Peyer's patch (tissue), 4 donors: ENCODE measurements at regions not wholly inside any gene's neighbourhood (a gene's known extent, or its start where the extent isn't known, plus 50 kb on each side); places are given as distances from the start of the nearest gene placed in this dataset.

ENCODE experiments used
- CTCF ChIP-seq, 6 experiments: fragments of 450-650 bp in 4 of 6; fragments of 200-600 bp in 2 of 6; sonication (generic) in 1 of 6; IDR thresholded peaks; one replicate each; pipeline ENCODE4 v1.5.1; 2017 to 2019; ENCODE audit warnings: antibody characterized with exemption in 6 of 6, mild to moderate bottlenecking in 3 of 6, moderate library complexity in 1 of 6
- POLR2A ChIP-seq, 2 donors: fragments of 450-650 bp; IDR thresholded peaks; one replicate each; pipeline ENCODE4 v1.5.1; 2017; ENCODE audit warnings: antibody characterized with exemption in 2 of 2, mild to moderate bottlenecking in 2 of 2, moderate library complexity in 2 of 2

GRCh38 chr9:86488794-86489193 lies 134.6 kb upstream of the TUT7 start:
- no peak for TF ChIP-seq CTCF (IDR thresholded peaks at IDR 0.05)
- TF ChIP-seq POLR2A (IDR thresholded peaks at IDR 0.05) = no peak
